Mesendoderm (in vitro differentiated cells): ENCODE measurements at regions not wholly inside any gene's neighbourhood (a gene's known extent, or its start where the extent isn't known, plus 50 kb on each side); places are given as distances from the start of the nearest gene placed in this dataset.

Experiments
- DNase-seq: peaks from one replicate; pipeline ENCODE4 v3.0.0; 2013
- H2AK5ac ChIP-seq: 2 replicates; pipeline ENCODE4 v1.6.1; 2013; ENCODE audit warnings: low read length, inconsistent platforms
- H2BK120ac ChIP-seq: 2 replicates; pipeline ENCODE4 v1.6.1; 2013; ENCODE audit warnings: low read depth, mild to moderate bottlenecking, low read length, moderate library complexity, mixed read lengths
- H2BK15ac ChIP-seq: replicated peaks from 2 replicates; pipeline ENCODE4 v1.6.1; 2013; ENCODE audit warnings: low read depth, mild to moderate bottlenecking, moderate library complexity
- H2BK5ac ChIP-seq: 2 replicates; pipeline ENCODE4 v1.6.1; 2013; ENCODE audit warnings: low read length, inconsistent platforms
- H3K18ac ChIP-seq: 2 replicates; pipeline ENCODE4 v1.6.1; 2013; ENCODE audit warnings: mild to moderate bottlenecking, low read length, mixed read lengths
- H3K23ac ChIP-seq: one replicate; pipeline ENCODE4 v1.6.1; 2013; ENCODE audit warnings: low read length
- H3K27ac ChIP-seq: 2 replicates; pipeline ENCODE4 v1.5.1; 2013; ENCODE audit warnings: low read depth, mild to moderate bottlenecking, inconsistent platforms, low read length, moderate library complexity
- H3K27me3 ChIP-seq: 2 replicates; pipeline ENCODE4 v1.6.1; 2013; ENCODE audit warnings: low read length, control low read depth, mild to moderate bottlenecking, inconsistent platforms; ENCODE audit not compliant: insufficient read depth, poor library complexity
- H3K36me3 ChIP-seq: 2 replicates; pipeline ENCODE4 v1.6.1; 2013; ENCODE audit warnings: low read length, inconsistent platforms; ENCODE audit not compliant: control insufficient read depth, insufficient read depth
- H3K4ac ChIP-seq: one replicate; pipeline ENCODE4 v1.6.1; 2013; ENCODE audit warnings: low read depth, mild to moderate bottlenecking, low read length, moderate library complexity
- H3K4me1 ChIP-seq: 2 replicates; pipeline ENCODE4 v1.6.1; 2013; ENCODE audit warnings: low read depth, low read length, inconsistent platforms; ENCODE audit not compliant: control insufficient read depth
- H3K4me2 ChIP-seq: 2 replicates; pipeline ENCODE4 v1.6.1; 2013; ENCODE audit warnings: low read length
- H3K4me3 ChIP-seq: 2 replicates; pipeline ENCODE4 v1.5.1; 2013; ENCODE audit warnings: mild to moderate bottlenecking, low read length
- H3K56ac ChIP-seq: one replicate; pipeline ENCODE4 v1.6.1; 2013; ENCODE audit warnings: low read length
- H3K79me1 ChIP-seq: 2 replicates; pipeline ENCODE4 v1.6.1; 2013; ENCODE audit warnings: low read length, inconsistent platforms
- H3K79me2 ChIP-seq: 2 replicates; pipeline ENCODE4 v1.6.1; 2013; ENCODE audit warnings: mild to moderate bottlenecking, low read length; ENCODE audit not compliant: control insufficient read depth, insufficient read depth
- H3K9ac ChIP-seq: 2 replicates; pipeline ENCODE4 v1.6.1; 2013; ENCODE audit warnings: low read length, inconsistent platforms
- H4K5ac ChIP-seq: one replicate; pipeline ENCODE4 v1.6.1; 2013; ENCODE audit warnings: low read length
- H4K8ac ChIP-seq: one replicate; pipeline ENCODE4 v1.6.1; 2013; ENCODE audit warnings: low read depth, mild to moderate bottlenecking, control low read depth, low read length, moderate library complexity
- WGBS: extraction: QIAGEN DNeasy Blood & Tissue Kit; methylation state at CpG from one replicate; pipeline ENCODE4 v1.1.7; 2013; ENCODE audit warnings: low lambda C conversion rate, missing lambda C conversion rate; ENCODE audit not compliant: insufficient coverage; ENCODE audit errors: extremely low coverage; 5-methylcytosine and 5-hydroxymethylcytosine counted together

DNA sequence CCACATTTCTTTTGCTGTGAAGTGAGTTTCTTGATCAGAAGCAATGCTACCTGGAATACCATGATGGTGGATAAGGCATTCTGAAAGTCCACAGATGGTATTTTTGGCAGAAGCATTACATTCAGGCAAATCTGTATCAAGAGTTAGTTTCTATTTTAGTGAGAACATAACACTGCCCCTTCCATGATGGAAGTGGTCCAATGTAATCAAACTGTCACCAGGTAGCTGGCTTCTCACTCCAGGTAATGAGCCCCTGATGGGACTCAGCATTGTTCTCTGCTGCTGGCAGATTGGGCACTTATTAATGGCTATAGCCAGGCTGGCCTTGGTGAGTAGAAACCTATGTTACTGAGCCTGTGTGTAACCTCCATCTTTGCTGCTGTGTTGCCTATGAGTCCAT, 80.7 kb downstream of the KCNA5 start:
- no peak overlapping the region for H3K9ac ChIP-seq
- no peak overlapping the region for H3K4me3 ChIP-seq
- no peak for DNase-seq
- no peaks in the 10 kb centered on the region for H3K27me3 ChIP-seq
- H2BK120ac ChIP-seq: no peak overlapping the region
- H3K27ac ChIP-seq: no peak overlapping the region
- no peaks in the 10 kb centered on the region for H3K36me3 ChIP-seq
- H3K79me1 ChIP-seq: no peaks in the 10 kb centered on the region
- no peak overlapping the region for H3K18ac ChIP-seq
- no peak overlapping the region for H2BK15ac ChIP-seq
- H3K23ac ChIP-seq: no peak overlapping the region
- H2AK5ac ChIP-seq: no peak overlapping the region
- H3K79me2 ChIP-seq: no peaks in the 10 kb centered on the region
- no peaks in the 10 kb centered on the region for H3K4me1 ChIP-seq
- H2BK5ac ChIP-seq: no peak overlapping the region
- no peak overlapping the region for H3K4ac ChIP-seq
- H3K56ac ChIP-seq: no peak overlapping the region
- no peak overlapping the region for H4K5ac ChIP-seq
- no peak overlapping the region for H4K8ac ChIP-seq
- no peak overlapping the region for H3K4me2 ChIP-seq

DNA sequence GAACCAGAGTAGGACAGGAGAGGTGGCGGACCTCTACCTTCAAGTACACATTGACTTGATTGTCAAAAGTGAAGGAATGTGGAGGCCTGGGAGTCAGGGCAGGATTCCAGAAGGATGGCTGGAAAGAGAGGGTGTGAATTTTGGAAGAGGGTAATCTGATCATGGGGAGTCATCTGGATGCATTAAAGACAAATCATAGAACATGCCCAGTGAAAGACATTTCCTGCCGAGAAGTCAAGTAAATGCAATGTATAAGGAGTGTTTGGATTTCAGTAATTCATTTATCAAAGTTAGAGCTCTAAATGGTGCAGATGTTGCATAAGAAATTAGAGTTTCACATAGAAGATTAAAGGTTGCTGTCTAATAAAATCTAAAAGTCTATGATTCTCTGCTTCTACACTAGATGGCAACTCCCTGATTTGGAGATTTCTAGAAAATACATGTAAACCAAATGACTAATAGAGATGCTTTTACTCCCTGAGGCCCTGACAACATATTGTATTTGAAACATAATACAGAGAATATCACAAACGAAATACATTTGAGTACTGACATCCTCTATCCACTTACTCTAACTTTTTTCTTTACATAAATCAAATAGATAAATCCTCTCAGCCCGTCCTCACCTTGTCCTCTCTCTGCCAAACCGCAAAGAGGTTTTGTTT, 91.3 kb downstream of the KCNA5 start:
- H3K27ac ChIP-seq: no peak overlapping the region
- no peak overlapping the region for H3K4me2 ChIP-seq
- DNase-seq: no peak
- H3K56ac ChIP-seq: no peak overlapping the region
- H3K9ac ChIP-seq: no peak overlapping the region
- no peak overlapping the region for H4K5ac ChIP-seq
- H3K36me3 ChIP-seq: no peaks in the 10 kb centered on the region
- H3K4ac ChIP-seq: no peak overlapping the region
- no peaks in the 10 kb centered on the region for H3K27me3 ChIP-seq
- H2BK120ac ChIP-seq: no peak overlapping the region
- WGBS: 100% methylated on average over 1 of the region's 5 CpGs
- H3K18ac ChIP-seq: no peak overlapping the region
- H3K23ac ChIP-seq: no peak overlapping the region
- H3K4me3 ChIP-seq: no peak overlapping the region
- H4K8ac ChIP-seq: no peak overlapping the region
- no peak overlapping the region for H2AK5ac ChIP-seq
- H2BK5ac ChIP-seq: no peak overlapping the region
- H2BK15ac ChIP-seq: no peak overlapping the region
- H3K79me1 ChIP-seq: no peaks in the 10 kb centered on the region
- H3K79me2 ChIP-seq: no peaks in the 10 kb centered on the region
- H3K4me1 ChIP-seq: no peaks in the 10 kb centered on the region

DNA sequence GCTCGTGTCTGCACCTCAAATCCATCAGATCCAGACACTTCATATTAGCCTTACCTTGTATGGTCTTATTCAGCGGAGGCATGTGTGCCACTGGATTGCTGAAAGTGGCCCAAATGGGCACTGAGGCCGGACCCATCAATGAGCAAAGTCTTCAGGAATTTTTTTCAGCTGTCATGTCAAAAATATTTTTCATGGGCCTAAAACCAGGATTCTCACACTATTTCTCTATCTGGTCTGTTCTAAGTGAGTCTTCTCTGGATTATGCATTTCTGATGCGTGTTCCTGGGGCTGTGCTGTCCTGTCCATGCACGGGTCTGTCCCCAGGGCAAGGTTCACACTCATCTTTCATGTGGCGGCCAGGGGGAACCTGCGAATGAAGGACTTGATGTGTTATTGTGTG, 94.6 kb downstream of the KCNA5 start:
- Histone ChIP-seq H3K4me2 (no peak overlapping the region), H2BK15ac (no peak overlapping the region), H3K4me1 (no peaks in the 10 kb centered on the region), H3K79me2 (no peaks in the 10 kb centered on the region), H4K5ac (no peak overlapping the region), H3K79me1 (no peaks in the 10 kb centered on the region), H2BK5ac (no peak overlapping the region), H3K9ac (no peak overlapping the region), H3K27ac (no peak overlapping the region), H3K56ac (no peak overlapping the region), H2BK120ac (no peak overlapping the region), H3K23ac (no peak overlapping the region), H3K27me3 (no peaks in the 10 kb centered on the region), H3K36me3 (no peaks in the 10 kb centered on the region), H3K4me3 (no peak overlapping the region), H3K4ac (no peak overlapping the region), H4K8ac (no peak overlapping the region), H3K18ac (no peak overlapping the region), H2AK5ac (no peak overlapping the region)
- DNase-seq: no peak
- WGBS: no CpG with 5 or more reads among the region's 7 CpGs

- Histone ChIP-seq H3K4me3 (no peak overlapping the region), H3K36me3 (no peaks in the 10 kb centered on the region), H3K79me1 (no peaks in the 10 kb centered on the region), H3K23ac (no peak overlapping the region), H2BK120ac (no peak overlapping the region), H4K5ac (no peak overlapping the region), H3K4me1 (no peaks in the 10 kb centered on the region), H3K56ac (no peak overlapping the region), H3K4me2 (no peak overlapping the region), H4K8ac (no peak overlapping the region), H2BK5ac (no peak overlapping the region), H3K9ac (no peak overlapping the region), H3K79me2 (no peaks in the 10 kb centered on the region), H3K27ac (no peak overlapping the region), H3K4ac (no peak overlapping the region), H2AK5ac (no peak overlapping the region), H3K27me3 (no peaks in the 10 kb centered on the region), H3K18ac (no peak overlapping the region), H2BK15ac (no peak overlapping the region)
- no peak for DNase-seq
Measured at GRCh38 chr12:5138845-5139244, 95.2 kb downstream of the KCNA5 start.

- Histone ChIP-seq H3K4me1 (no peaks in the 10 kb centered on the region), H3K36me3 (no peaks in the 10 kb centered on the region), H3K4ac (no peak overlapping the region), H2BK15ac (no peak overlapping the region), H2BK120ac (no peak overlapping the region), H3K79me1 (no peaks in the 10 kb centered on the region), H3K27me3 (no peaks in the 10 kb centered on the region), H4K5ac (no peak overlapping the region), H3K9ac (no peak overlapping the region), H3K4me3 (no peak overlapping the region), H3K18ac (no peak overlapping the region), H2AK5ac (no peak overlapping the region), H3K79me2 (no peaks in the 10 kb centered on the region), H3K4me2 (no peak overlapping the region), H3K56ac (no peak overlapping the region), H3K27ac (no peak overlapping the region), H3K23ac (no peak overlapping the region), H2BK5ac (no peak overlapping the region), H4K8ac (no peak overlapping the region)
- no CpG with 5 or more reads among the region's 6 CpGs for WGBS
- DNase-seq: no peak
Measured at GRCh38 chr12:5139751-5140150, 96.1 kb downstream of the KCNA5 start.

DNA sequence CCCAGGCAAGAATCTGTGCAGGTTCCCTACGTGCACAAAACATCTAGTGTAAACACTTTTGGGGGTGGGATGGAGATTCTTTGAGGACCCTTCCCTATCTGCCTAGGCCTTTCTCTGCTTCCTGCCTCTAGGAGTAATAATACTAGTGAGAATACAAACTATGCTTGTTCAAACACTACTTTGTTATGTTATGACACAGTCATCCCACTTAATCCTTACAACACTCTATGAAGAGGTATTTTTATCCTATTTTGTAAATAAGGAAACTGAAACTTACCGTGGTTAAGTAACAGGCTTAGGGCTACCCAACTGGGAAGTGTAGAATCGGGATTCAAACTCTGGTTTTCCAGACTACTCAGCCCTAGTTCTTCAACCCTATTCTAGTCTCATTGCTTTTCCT, 96.5 kb downstream of the KCNA5 start:
- Histone ChIP-seq H2BK5ac (no peak overlapping the region), H2AK5ac (no peak overlapping the region), H3K4me2 (no peak overlapping the region), H3K79me1 (no peaks in the 10 kb centered on the region), H3K4me1 (no peaks in the 10 kb centered on the region), H2BK15ac (no peak overlapping the region), H3K23ac (no peak overlapping the region), H3K27me3 (no peaks in the 10 kb centered on the region), H3K9ac (no peak overlapping the region), H3K36me3 (no peaks in the 10 kb centered on the region), H3K18ac (no peak overlapping the region), H3K4ac (no peak overlapping the region), H3K79me2 (no peaks in the 10 kb centered on the region), H4K5ac (no peak overlapping the region), H4K8ac (no peak overlapping the region), H2BK120ac (no peak overlapping the region), H3K27ac (no peak overlapping the region), H3K4me3 (no peak overlapping the region), H3K56ac (no peak overlapping the region)
- no peak for DNase-seq
- no CpG with 5 or more reads among the region's 3 CpGs for WGBS
